A673 (cell line): ENCODE measurements at regions not wholly inside any gene's neighbourhood (a gene's known extent, or its start where the extent isn't known, plus 50 kb on each side); places are given as distances from the start of the nearest gene placed in this dataset.

Source experiments
- BruUV-seq: library from RNA; stranded (reverse); fragments of 400-500 nt; replicated peaks from 2 replicates; lab custom pipeline; 2021; lab: Mats Ljungman, UMichigan
- CTCF ChIA-PET: fragments of 300-600 bp; sonication (Branson Sonifier 250); formaldehyde crosslinking; loops from one replicate; lab custom pipeline; 2022; ENCODE audit warnings: antibody characterized with exemption; lab: Charles Lee
- POLR2A ChIA-PET: fragments of 300-600 bp; sonication (Branson Sonifier 250); formaldehyde crosslinking; loops from one replicate; lab custom pipeline; 2022; ENCODE audit warnings: antibody characterized with exemption; ENCODE audit not compliant: low non-redundant PET; lab: Charles Lee
- DNase-seq: peaks from one replicate; pipeline ENCODE4 v3.0.0-alpha.2; 2015; ENCODE audit warnings: low spot score
- H3K27ac ChIP-seq: fragments of 200-600 bp; sonication (generic); 2 replicates; pipeline ENCODE4 v1.5.1; 2016; ENCODE audit warnings: mixed run types, low read depth, mild to moderate bottlenecking, mixed read lengths, antibody characterized with exemption, low read length; ENCODE audit not compliant: poor library complexity, severe bottlenecking
- H3K27me3 ChIP-seq: fragments of 200-600 bp; sonication (generic); replicated peaks from 2 replicates; pipeline ENCODE4 v1.6.1; 2017; ENCODE audit warnings: mixed run types, low read depth, mild to moderate bottlenecking, mixed read lengths, antibody characterized with exemption, low read length; ENCODE audit not compliant: insufficient read depth, poor library complexity
- H3K36me3 ChIP-seq: fragments of 200-600 bp; sonication (generic); 2 replicates; pipeline ENCODE4 v1.6.1; 2016; ENCODE audit warnings: mixed run types, mild to moderate bottlenecking, mixed read lengths, antibody characterized with exemption, low read length; ENCODE audit not compliant: insufficient read depth, poor library complexity, severe bottlenecking
- H3K4me1 ChIP-seq: fragments of 200-600 bp; sonication (generic); 2 replicates; pipeline ENCODE4 v1.6.1; 2017; ENCODE audit warnings: mixed run types, mild to moderate bottlenecking, mixed read lengths, antibody characterized with exemption, low read length; ENCODE audit not compliant: insufficient read depth, poor library complexity, severe bottlenecking
- H3K4me3 ChIP-seq: fragments of 200-600 bp; sonication (generic); 2 replicates; pipeline ENCODE4 v1.5.1; 2016; ENCODE audit warnings: low read depth, mixed run types, mild to moderate bottlenecking, mixed read lengths, low read length; ENCODE audit not compliant: poor library complexity, severe bottlenecking
- H3K9me3 ChIP-seq: fragments of 200-600 bp; sonication (generic); 2 replicates; pipeline ENCODE4 v1.6.1; 2016; ENCODE audit warnings: mixed run types, low read depth, mild to moderate bottlenecking, mixed read lengths, antibody characterized with exemption, low read length; ENCODE audit not compliant: poor library complexity, severe bottlenecking
- EZH2 ChIP-seq: fragments of 200-600 bp; sonication (generic); IDR thresholded peaks from 2 replicates; pipeline ENCODE4 v1.6.1; 2017; ENCODE audit warnings: borderline replicate concordance, low read depth, mild to moderate bottlenecking, mixed read lengths, antibody characterized with exemption, low read length; ENCODE audit not compliant: poor library complexity, severe bottlenecking
- intact Hi-C: fragments of 100-400 bp; cut with micrococcal nuclease; formaldehyde crosslinking; loops from one replicate; pipeline ENCODE4 v1.10.0; 2022; ENCODE audit not compliant: unreplicated experiment
- TF ChIP-seq, protein P1 (sequence below): fragments of 300-800, 200-600 bp; sonication (generic); conservative IDR thresholded peaks from 2 replicates; pipeline ENCODE4 v1.5.1; 2017; ENCODE audit warnings: low read depth, mild to moderate bottlenecking, antibody characterized with exemption, low read length, moderate library complexity, mixed read lengths

DNA sequence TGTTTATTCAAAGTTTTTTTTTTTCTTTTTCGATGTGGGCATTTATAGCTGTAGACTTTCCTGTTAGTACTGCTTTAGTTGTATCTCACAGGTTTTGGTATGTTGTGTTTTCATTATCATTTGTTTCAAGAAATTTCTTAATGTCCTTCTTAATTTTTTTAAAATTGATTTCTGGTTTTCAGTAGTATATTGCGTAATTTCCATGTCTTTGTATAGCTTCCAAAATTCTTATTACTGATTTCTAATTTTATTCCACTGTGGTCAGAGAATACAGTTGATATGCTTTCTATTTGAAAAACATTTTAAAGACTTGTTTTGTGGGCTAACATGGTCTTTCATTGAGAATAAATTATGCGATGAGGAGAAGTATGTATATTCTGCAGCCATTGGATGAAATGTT is 463.2 kb upstream of the B3GALT2 start:
- H3K4me3 ChIP-seq = no peak overlapping the region
- TF ChIP-seq, protein P1, sequence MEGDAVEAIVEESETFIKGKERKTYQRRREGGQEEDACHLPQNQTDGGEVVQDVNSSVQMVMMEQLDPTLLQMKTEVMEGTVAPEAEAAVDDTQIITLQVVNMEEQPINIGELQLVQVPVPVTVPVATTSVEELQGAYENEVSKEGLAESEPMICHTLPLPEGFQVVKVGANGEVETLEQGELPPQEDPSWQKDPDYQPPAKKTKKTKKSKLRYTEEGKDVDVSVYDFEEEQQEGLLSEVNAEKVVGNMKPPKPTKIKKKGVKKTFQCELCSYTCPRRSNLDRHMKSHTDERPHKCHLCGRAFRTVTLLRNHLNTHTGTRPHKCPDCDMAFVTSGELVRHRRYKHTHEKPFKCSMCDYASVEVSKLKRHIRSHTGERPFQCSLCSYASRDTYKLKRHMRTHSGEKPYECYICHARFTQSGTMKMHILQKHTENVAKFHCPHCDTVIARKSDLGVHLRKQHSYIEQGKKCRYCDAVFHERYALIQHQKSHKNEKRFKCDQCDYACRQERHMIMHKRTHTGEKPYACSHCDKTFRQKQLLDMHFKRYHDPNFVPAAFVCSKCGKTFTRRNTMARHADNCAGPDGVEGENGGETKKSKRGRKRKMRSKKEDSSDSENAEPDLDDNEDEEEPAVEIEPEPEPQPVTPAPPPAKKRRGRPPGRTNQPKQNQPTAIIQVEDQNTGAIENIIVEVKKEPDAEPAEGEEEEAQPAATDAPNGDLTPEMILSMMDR = no peak
- TF ChIP-seq EZH2 = no peak
- ChIA-PET CTCF (no interaction called here), POLR2A (no interaction called here)
- no peak for DNase-seq
- no peaks in the 10 kb centered on the region for H3K4me1 ChIP-seq
- intact Hi-C loops = no loop called here
- no peak overlapping the region for H3K27ac ChIP-seq
- no peaks in the 10 kb centered on the region for H3K36me3 ChIP-seq
- H3K27me3 ChIP-seq = no peaks in the 10 kb centered on the region
- peaks cover 3% of the 10 kb centered on the region for H3K9me3 ChIP-seq
- no TSS peak for BruUV-seq

DNA sequence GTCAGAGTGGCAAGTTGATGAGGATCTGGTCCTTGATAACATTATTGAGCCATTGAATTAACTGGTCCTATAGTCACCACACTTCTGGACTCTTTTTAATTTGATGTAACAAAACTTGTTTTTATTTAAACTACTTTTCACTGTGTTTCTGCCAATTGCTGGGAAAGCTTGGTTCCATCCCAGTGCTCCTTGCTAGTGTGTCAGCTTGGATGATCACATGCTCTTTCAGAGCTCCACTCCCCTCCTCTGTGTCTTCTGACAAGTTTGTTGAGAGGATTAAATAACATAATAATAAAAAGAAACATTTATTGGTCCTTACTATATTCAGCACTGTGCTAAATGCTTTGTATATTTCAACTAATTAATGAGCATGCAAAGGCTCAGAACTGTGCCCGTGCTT is 448.5 kb upstream of the B3GALT2 start:
- intact Hi-C loops = no loop called here
- BruUV-seq = no TSS peak
- Histone ChIP-seq H3K27ac (no peak overlapping the region), H3K27me3 (no peaks in the 10 kb centered on the region), H3K9me3 (no peaks in the 10 kb centered on the region), H3K36me3 (no peaks in the 10 kb centered on the region), H3K4me1 (peaks cover 4% of the 10 kb centered on the region), H3K4me3 (no peak overlapping the region)
- TF ChIP-seq EZH2 = no peak
- POLR2A ChIA-PET = no interaction called here
- DNase-seq = no peak
- CTCF ChIA-PET = no interaction called here

DNA sequence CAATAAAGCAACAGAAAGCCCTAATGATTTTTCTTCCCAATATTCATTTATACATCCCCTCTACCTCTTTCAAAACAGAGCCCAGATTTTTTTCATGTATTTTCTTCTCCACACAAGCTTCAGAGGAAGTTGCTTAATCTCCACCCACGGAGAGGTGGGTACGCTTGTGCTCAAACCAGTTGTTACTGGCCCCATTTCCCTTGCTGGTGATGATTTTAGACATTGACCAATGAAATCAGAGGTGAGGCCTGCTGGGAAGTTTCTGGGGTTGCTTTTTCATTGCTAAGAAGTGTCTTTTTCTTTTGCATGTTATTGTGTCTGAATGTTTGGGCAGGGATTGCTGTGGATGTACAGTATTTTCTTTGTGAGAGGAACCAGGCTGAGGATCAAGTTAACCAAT is 448.1 kb upstream of the B3GALT2 start:
- no peaks in the 10 kb centered on the region for H3K9me3 ChIP-seq
- BruUV-seq = no TSS peak
- peaks cover 4% of the 10 kb centered on the region for H3K4me1 ChIP-seq
- H3K27ac ChIP-seq = no peak overlapping the region
- DNase-seq = peak; percentile 21
- TF ChIP-seq, protein P1 = no peak
- no peak for TF ChIP-seq EZH2
- H3K4me3 ChIP-seq = no peak overlapping the region
- intact Hi-C loops = no loop called here
- no peaks in the 10 kb centered on the region for H3K36me3 ChIP-seq
- H3K27me3 ChIP-seq = no peaks in the 10 kb centered on the region
- POLR2A ChIA-PET = no interaction called here
- CTCF ChIA-PET = no interaction called here

DNA sequence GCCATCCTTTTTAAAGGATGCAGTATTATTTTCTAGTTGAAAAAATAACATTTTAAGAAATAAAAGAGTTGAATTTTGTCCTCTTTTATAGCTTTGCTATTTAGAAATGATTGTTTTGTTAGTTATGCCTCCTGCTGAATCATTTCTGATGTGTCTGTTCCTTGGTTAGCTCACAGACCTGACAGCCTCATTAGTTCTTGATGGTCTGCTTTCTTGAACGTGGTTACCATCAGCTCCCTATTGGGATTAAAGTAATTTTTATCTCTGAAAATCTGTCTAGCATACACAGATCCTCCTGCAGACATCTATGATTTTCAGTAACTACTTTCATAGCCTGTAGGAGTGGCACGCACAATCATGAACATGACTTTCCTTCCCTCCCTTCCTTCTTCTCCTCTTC is 447.6 kb upstream of the B3GALT2 start:
- H3K4me3 ChIP-seq = no peak overlapping the region
- TF ChIP-seq, protein P1 = no peak
- TF ChIP-seq EZH2 = no peak
- no TSS peak for BruUV-seq
- no peak for DNase-seq
- intact Hi-C loops = no loop called here
- H3K4me1 ChIP-seq = peaks cover 4% of the 10 kb centered on the region
- H3K9me3 ChIP-seq = no peaks in the 10 kb centered on the region
- H3K27ac ChIP-seq = no peak overlapping the region
- no peaks in the 10 kb centered on the region for H3K27me3 ChIP-seq
- POLR2A ChIA-PET = no interaction called here
- CTCF ChIA-PET = no interaction called here
- H3K36me3 ChIP-seq = no peaks in the 10 kb centered on the region
